ENCODE measurements at regions not wholly inside any gene's neighbourhood (a gene's known extent, or its start where the extent isn't known, plus 50 kb on each side); places are given as distances from the start of the nearest gene placed in this dataset.
A peak's percentile ranks its signal among the peaks of the same experiment; 100 is the strongest.

- H3K4me3 ChIP-seq (ENCODE audit: insufficient read depth in 1 of 2, low read depth in 1 of 2, low read length in 2 of 2), result no peak overlapping the region
- no peak overlapping the region for H2BK120ac ChIP-seq (ENCODE audit: low read depth, low read length)
- H2BK5ac ChIP-seq (ENCODE audit: low read depth, low read length, poor library complexity, severe bottlenecking), result no peak overlapping the region
- no peak overlapping the region for H2BK15ac ChIP-seq (ENCODE audit: low read depth, poor library complexity, severe bottlenecking)
- H3K18ac ChIP-seq (ENCODE audit: low read depth in 1 of 2, low read length in 2 of 2), result no peak overlapping the region
- no peaks in the 10 kb centered on the region for H3K27me3 ChIP-seq (ENCODE audit: control insufficient read depth in 1 of 2, insufficient read depth in 1 of 2, low read length in 2 of 2)
- H3K4me1 ChIP-seq (ENCODE audit: control insufficient read depth, insufficient read depth, low read depth, low read length), result no peaks in the 10 kb centered on the region
- no peak overlapping the region for H3K27ac ChIP-seq (ENCODE audit: low read length, poor library complexity, severe bottlenecking)
- no peak overlapping the region for H2BK12ac ChIP-seq (ENCODE audit: low read length in 2 of 2)
- H3K23ac ChIP-seq (ENCODE audit: low read length in 2 of 2), result no peak overlapping the region
- no peak overlapping the region for H3K4ac ChIP-seq (ENCODE audit: low read depth in 1 of 2, low read length in 2 of 2)
- H3K36me3 ChIP-seq (ENCODE audit: control insufficient read depth in 1 of 2, insufficient read depth in 2 of 2, low read depth in 1 of 2, low read length in 2 of 2), result no peaks in the 10 kb centered on the region
- WGBS, result no CpG with 5 or more reads among the region's 1 CpG
- H4K91ac ChIP-seq (ENCODE audit: low read length), result no peak overlapping the region
- no peaks in the 10 kb centered on the region for H3K79me1 ChIP-seq (replicated peaks; ENCODE audit: low read length, poor library complexity, severe bottlenecking)
- H3K14ac ChIP-seq (ENCODE audit: low read length in 2 of 2), result no peak overlapping the region
- DNase-seq, result no peak
- peaks cover 4% of the 10 kb centered on the region for H3K9me3 ChIP-seq (ENCODE audit: control insufficient read depth, low read length)
- no peak overlapping the region for H4K8ac ChIP-seq (ENCODE audit: low read length)
- H3K9ac ChIP-seq (ENCODE audit: low read length), result no peak overlapping the region
- H3K4me2 ChIP-seq (ENCODE audit: low read length, poor library complexity, severe bottlenecking), result no peak overlapping the region
- H2AK5ac ChIP-seq (ENCODE audit: low read length, severe bottlenecking), result no peak overlapping the region
- no peak overlapping the region for H2AFZ ChIP-seq (ENCODE audit: low read depth, low read length)
These were observed 525.8 kb downstream of the NLGN4X start for GRCh38 chrX:5702890-5703289.

DNA sequence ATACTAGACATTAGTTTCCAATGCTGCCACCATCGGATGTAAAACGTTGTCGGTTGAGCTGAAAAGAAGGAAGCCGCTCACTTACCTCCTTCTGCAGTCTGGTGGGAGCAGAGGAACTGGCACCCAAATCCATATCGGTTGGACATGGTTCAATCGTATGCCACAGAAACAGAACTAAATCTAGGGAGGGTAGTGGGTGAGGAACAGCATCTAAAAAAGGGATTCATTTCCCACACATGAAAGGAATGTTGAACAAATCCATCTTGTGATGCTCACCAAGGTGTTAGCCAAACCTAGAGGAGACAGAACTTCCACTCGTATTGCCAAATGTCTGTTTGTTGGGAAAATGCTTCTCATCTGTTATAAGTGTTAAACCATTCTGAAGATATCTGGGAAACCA lies 532.7 kb downstream of the NLGN4X start:
- Histone ChIP-seq H3K14ac (ENCODE audit: low read length in 2 of 2) (no peak overlapping the region), H3K23ac (ENCODE audit: low read length in 2 of 2) (no peak overlapping the region), H2AK5ac (ENCODE audit: low read length, severe bottlenecking) (no peak overlapping the region), H3K9me3 (ENCODE audit: control insufficient read depth, low read length) (no peaks in the 10 kb centered on the region), H2AFZ (ENCODE audit: low read depth, low read length) (no peak overlapping the region), H3K27me3 (ENCODE audit: control insufficient read depth in 1 of 2, insufficient read depth in 1 of 2, low read length in 2 of 2) (no peaks in the 10 kb centered on the region), H3K4me2 (ENCODE audit: low read length, poor library complexity, severe bottlenecking) (no peak overlapping the region), H3K79me1 (replicated peaks; ENCODE audit: low read length, poor library complexity, severe bottlenecking) (no peaks in the 10 kb centered on the region), H2BK12ac (ENCODE audit: low read length in 2 of 2) (no peak overlapping the region), H3K4me3 (ENCODE audit: insufficient read depth in 1 of 2, low read depth in 1 of 2, low read length in 2 of 2) (no peak overlapping the region), H3K9ac (ENCODE audit: low read length) (no peak overlapping the region), H3K18ac (ENCODE audit: low read depth in 1 of 2, low read length in 2 of 2) (no peak overlapping the region), H3K4ac (ENCODE audit: low read depth in 1 of 2, low read length in 2 of 2) (no peak overlapping the region), H3K27ac (ENCODE audit: low read length, poor library complexity, severe bottlenecking) (no peak overlapping the region), H2BK5ac (ENCODE audit: low read depth, low read length, poor library complexity, severe bottlenecking) (no peak overlapping the region), H3K4me1 (ENCODE audit: control insufficient read depth, insufficient read depth, low read depth, low read length) (no peaks in the 10 kb centered on the region), H4K8ac (ENCODE audit: low read length) (no peak overlapping the region), H2BK15ac (ENCODE audit: low read depth, poor library complexity, severe bottlenecking) (no peak overlapping the region), H4K91ac (ENCODE audit: low read length) (no peak overlapping the region), H2BK120ac (ENCODE audit: low read depth, low read length) (no peak overlapping the region), H3K36me3 (ENCODE audit: control insufficient read depth in 1 of 2, insufficient read depth in 2 of 2, low read depth in 1 of 2, low read length in 2 of 2) (no peaks in the 10 kb centered on the region)
- no peak for DNase-seq
- 86% methylated on average over 4 of the region's 7 CpGs for WGBS

- Histone ChIP-seq H2BK15ac (ENCODE audit: low read depth, poor library complexity, severe bottlenecking) (no peak overlapping the region), H3K14ac (ENCODE audit: low read length in 2 of 2) (no peak overlapping the region), H2BK120ac (ENCODE audit: low read depth, low read length) (no peak overlapping the region), H3K9ac (ENCODE audit: low read length) (no peak overlapping the region), H3K36me3 (ENCODE audit: control insufficient read depth in 1 of 2, insufficient read depth in 2 of 2, low read depth in 1 of 2, low read length in 2 of 2) (no peaks in the 10 kb centered on the region), H3K4me2 (ENCODE audit: low read length, poor library complexity, severe bottlenecking) (no peak overlapping the region), H2BK12ac (ENCODE audit: low read length in 2 of 2) (no peak overlapping the region), H3K4me3 (ENCODE audit: insufficient read depth in 1 of 2, low read depth in 1 of 2, low read length in 2 of 2) (no peak overlapping the region), H2BK5ac (ENCODE audit: low read depth, low read length, poor library complexity, severe bottlenecking) (no peak overlapping the region), H3K27ac (ENCODE audit: low read length, poor library complexity, severe bottlenecking) (no peak overlapping the region), H4K91ac (ENCODE audit: low read length) (no peak overlapping the region), H3K79me1 (replicated peaks; ENCODE audit: low read length, poor library complexity, severe bottlenecking) (no peaks in the 10 kb centered on the region), H2AFZ (ENCODE audit: low read depth, low read length) (no peak overlapping the region), H2AK5ac (ENCODE audit: low read length, severe bottlenecking) (no peak overlapping the region), H3K4me1 (ENCODE audit: control insufficient read depth, insufficient read depth, low read depth, low read length) (no peaks in the 10 kb centered on the region), H3K18ac (ENCODE audit: low read depth in 1 of 2, low read length in 2 of 2) (no peak overlapping the region), H3K4ac (ENCODE audit: low read depth in 1 of 2, low read length in 2 of 2) (no peak overlapping the region), H3K23ac (ENCODE audit: low read length in 2 of 2) (no peak overlapping the region), H3K9me3 (ENCODE audit: control insufficient read depth, low read length) (peaks cover 3% of the 10 kb centered on the region), H3K27me3 (ENCODE audit: control insufficient read depth in 1 of 2, insufficient read depth in 1 of 2, low read length in 2 of 2) (no peaks in the 10 kb centered on the region), H4K8ac (ENCODE audit: low read length) (no peak overlapping the region)
- WGBS, result no CpG with 5 or more reads among the region's 2 CpGs
- peak; percentile 1 for DNase-seq
These were observed 544.7 kb downstream of the NLGN4X start for GRCh38 chrX:5683996-5684395.

DNA sequence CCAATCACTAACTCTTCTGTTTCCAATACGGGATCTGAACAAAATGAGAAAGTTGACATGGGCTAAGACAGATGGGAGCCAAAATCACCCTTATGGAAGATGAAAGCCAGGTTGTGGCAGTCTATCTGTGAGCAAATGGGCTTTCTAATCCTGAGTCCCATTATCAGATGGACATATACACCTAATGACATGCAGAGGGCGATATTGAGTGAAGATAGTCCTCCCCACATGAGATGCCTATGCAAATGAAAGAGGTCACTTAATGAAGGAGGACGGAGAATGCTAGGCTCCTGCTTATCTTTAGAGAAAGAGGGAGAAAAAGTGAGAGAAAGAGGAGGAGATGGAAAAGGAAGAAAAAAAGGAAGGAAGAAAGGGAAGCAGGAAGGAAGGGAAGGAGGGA lies 547.5 kb downstream of the NLGN4X start:
- H2BK15ac ChIP-seq (ENCODE audit: low read depth, poor library complexity, severe bottlenecking), result no peak overlapping the region
- H3K9ac ChIP-seq (ENCODE audit: low read length), result no peak overlapping the region
- no peak overlapping the region for H4K91ac ChIP-seq (ENCODE audit: low read length)
- H2AFZ ChIP-seq (ENCODE audit: low read depth, low read length), result no peak overlapping the region
- H2BK5ac ChIP-seq (ENCODE audit: low read depth, low read length, poor library complexity, severe bottlenecking), result no peak overlapping the region
- no peak overlapping the region for H3K4ac ChIP-seq (ENCODE audit: low read depth in 1 of 2, low read length in 2 of 2)
- H3K4me3 ChIP-seq (ENCODE audit: insufficient read depth in 1 of 2, low read depth in 1 of 2, low read length in 2 of 2), result no peak overlapping the region
- peaks cover 3% of the 10 kb centered on the region for H3K9me3 ChIP-seq (ENCODE audit: control insufficient read depth, low read length)
- H3K79me1 ChIP-seq (replicated peaks; ENCODE audit: low read length, poor library complexity, severe bottlenecking), result no peaks in the 10 kb centered on the region
- H3K27ac ChIP-seq (ENCODE audit: low read length, poor library complexity, severe bottlenecking), result no peak overlapping the region
- 55% methylated on average over 3 of the region's 3 CpGs for WGBS
- H2AK5ac ChIP-seq (ENCODE audit: low read length, severe bottlenecking), result no peak overlapping the region
- no peaks in the 10 kb centered on the region for H3K27me3 ChIP-seq (ENCODE audit: control insufficient read depth in 1 of 2, insufficient read depth in 1 of 2, low read length in 2 of 2)
- H3K18ac ChIP-seq (ENCODE audit: low read depth in 1 of 2, low read length in 2 of 2), result no peak overlapping the region
- no peak overlapping the region for H3K23ac ChIP-seq (ENCODE audit: low read length in 2 of 2)
- no peak for DNase-seq
- no peak overlapping the region for H4K8ac ChIP-seq (ENCODE audit: low read length)
- no peak overlapping the region for H3K4me2 ChIP-seq (ENCODE audit: low read length, poor library complexity, severe bottlenecking)
- H3K14ac ChIP-seq (ENCODE audit: low read length in 2 of 2), result no peak overlapping the region
- no peak overlapping the region for H2BK12ac ChIP-seq (ENCODE audit: low read length in 2 of 2)
- H2BK120ac ChIP-seq (ENCODE audit: low read depth, low read length), result no peak overlapping the region
- no peaks in the 10 kb centered on the region for H3K36me3 ChIP-seq (ENCODE audit: control insufficient read depth in 1 of 2, insufficient read depth in 2 of 2, low read depth in 1 of 2, low read length in 2 of 2)
- H3K4me1 ChIP-seq (ENCODE audit: control insufficient read depth, insufficient read depth, low read depth, low read length), result no peaks in the 10 kb centered on the region

Measured in mesenchymal stem cell (in vitro differentiated cells and primary cell).